Gastroesophageal sphincter (tissue), 4 donors: ENCODE measurements at regions not wholly inside any gene's neighbourhood (a gene's known extent, or its start where the extent isn't known, plus 50 kb on each side); places are given as distances from the start of the nearest gene placed in this dataset.

Experiments used
- ATAC-seq: fragments of 150-250 bp; one replicate; pipeline ENCODE4 v1.9.1; 2016; ENCODE audit warnings: mild to moderate bottlenecking, moderate library complexity
- H3K27ac ChIP-seq, 4 donors: fragments of 200-600 bp; sonication (generic) in 3 of 4; 1 replicate in 3 of 4; 2 replicates in 1 of 4; pipeline ENCODE4 v1.5.1; 2016 to 2019
- H3K27me3 ChIP-seq: fragments of 200-600 bp; sonication (generic); one replicate; pipeline ENCODE4 v1.5.1; 2019
- H3K36me3 ChIP-seq, 2 donors: fragments of 200-600 bp; sonication (generic); one replicate each; pipeline ENCODE4 v1.5.1; 2019; ENCODE audit warnings: control low read depth in 1 of 2
- H3K4me1 ChIP-seq, 3 donors: fragments of 200-600 bp; sonication (generic); 1 replicate in 2 of 3; 2 replicates in 1 of 3; pipeline ENCODE4 v1.5.1; 2016 to 2019; ENCODE audit warnings: control low read depth in 2 of 3
- H3K4me3 ChIP-seq, 2 donors: fragments of 200-600 bp; sonication (generic); one replicate each; pipeline ENCODE4 v1.5.1; 2019; ENCODE audit warnings: mild to moderate bottlenecking in 1 of 2, moderate library complexity in 1 of 2
- H3K9me3 ChIP-seq, 3 donors: fragments of 200-600 bp; sonication (generic); one replicate each; pipeline ENCODE4 v1.5.1; 2017 to 2019; ENCODE audit warnings: control low read depth in 2 of 3
- CTCF ChIP-seq, 4 experiments: fragments of 200-600 bp in 2 of 4; fragments of 450-650 bp in 2 of 4; sonication (generic) in 1 of 4; IDR thresholded peaks; one replicate each; pipeline ENCODE4 v1.5.1; 2017 to 2019; ENCODE audit warnings: antibody characterized with exemption in 4 of 4, mild to moderate bottlenecking in 2 of 4, moderate library complexity in 2 of 4
- EP300 ChIP-seq: sonication (generic); formaldehyde crosslinking; IDR thresholded peaks from one replicate; pipeline ENCODE4 v1.6.1; 2017; ENCODE audit warnings: antibody characterized with exemption, mild to moderate bottlenecking
- POLR2A ChIP-seq, 2 donors: fragments of 450-650 bp; IDR thresholded peaks; one replicate each; pipeline ENCODE4 v1.6.1; 2017; ENCODE audit warnings: antibody characterized with exemption in 2 of 2, mild to moderate bottlenecking in 2 of 2, moderate library complexity in 1 of 2
- POLR2AphosphoS5 ChIP-seq: sonication (generic); formaldehyde crosslinking; IDR thresholded peaks from one replicate; pipeline ENCODE4 v1.6.1; 2017; ENCODE audit warnings: antibody characterized with exemption
- WGBS, 2 donors: methylation state at CpG; one replicate each; pipeline ENCODE4 v1.1.5; 2018; ENCODE audit warnings: low coverage in 1 of 2; 5-methylcytosine and 5-hydroxymethylcytosine counted together

DNA sequence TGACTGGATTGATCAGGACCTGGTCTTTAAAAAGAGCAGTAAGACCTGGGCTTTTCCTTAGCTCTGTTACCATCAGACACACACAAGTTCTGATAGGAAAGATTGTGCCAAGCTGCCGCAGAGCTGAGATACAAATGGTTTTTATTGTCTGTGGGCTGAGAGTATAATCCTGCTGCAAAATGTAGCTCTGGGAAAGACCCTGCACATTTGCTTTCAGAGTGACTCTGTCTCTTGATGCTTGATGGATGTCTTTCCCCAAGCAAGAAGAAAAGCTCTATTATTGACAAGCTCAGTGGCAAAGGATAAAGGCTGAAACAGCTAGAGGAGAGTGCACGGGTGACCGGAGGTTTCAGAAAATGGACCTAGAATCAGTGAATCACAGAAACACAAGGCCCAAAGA is 95.3 kb upstream of the PARD3B start:
- Histone ChIP-seq H3K4me1 (peaks cover 8 to 34% (median 12%) of the 10 kb centered on the region in 3 donors), H3K4me3 (no peak overlapping the region), H3K9me3 (peaks cover 0 to 5% (median 0%) of the 10 kb centered on the region in 3 donors), H3K27me3 (no peaks in the 10 kb centered on the region), H3K27ac (no peak overlapping the region), H3K36me3 (no peaks in the 10 kb centered on the region)
- TF ChIP-seq POLR2AphosphoS5: no peak
- TF ChIP-seq EP300: no peak
- no peak for TF ChIP-seq CTCF (IDR thresholded peaks at IDR 0.05)
- no peak for TF ChIP-seq POLR2A (IDR thresholded peaks at IDR 0.05)
- 77 to 89% methylated on average over 3 of the region's 3 CpGs for WGBS, 2 donors
- ATAC-seq: no peak

DNA sequence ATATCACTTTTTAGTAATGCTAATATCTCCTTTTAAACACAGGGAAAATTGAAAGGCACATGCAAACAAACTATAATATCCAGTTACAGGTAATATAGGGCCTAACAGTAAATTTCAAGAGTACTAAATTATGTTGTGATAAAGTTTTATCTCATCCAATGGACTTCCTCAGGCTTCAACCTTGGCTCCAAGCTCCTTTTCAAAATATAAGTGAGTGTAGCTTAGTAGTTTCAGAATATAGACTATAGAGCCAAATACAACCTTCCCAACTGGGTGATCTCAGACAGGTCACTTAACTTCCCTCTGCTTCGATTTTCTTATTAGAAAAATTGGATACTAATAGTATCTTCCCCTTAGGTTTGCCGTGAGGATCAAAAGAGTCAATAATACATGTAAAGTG is 93.5 kb upstream of the PARD3B start:
- Histone ChIP-seq H3K4me3 (no peak overlapping the region), H3K27me3 (no peaks in the 10 kb centered on the region), H3K4me1 (peaks cover 8 to 35% (median 12%) of the 10 kb centered on the region in 3 donors), H3K9me3 (no peaks in the 10 kb centered on the region), H3K36me3 (no peaks in the 10 kb centered on the region), H3K27ac (peak overlapping the region; percentile 70 to 78 (median 78))
- no peak for ATAC-seq
- TF ChIP-seq CTCF (IDR thresholded peaks at IDR 0.05): no peak
- TF ChIP-seq POLR2AphosphoS5: no peak
- TF ChIP-seq POLR2A (IDR thresholded peaks at IDR 0.05): no peak
- TF ChIP-seq EP300: no peak
- WGBS, 2 donors: 23 to 38% methylated on average over 2 of the region's 2 CpGs

DNA sequence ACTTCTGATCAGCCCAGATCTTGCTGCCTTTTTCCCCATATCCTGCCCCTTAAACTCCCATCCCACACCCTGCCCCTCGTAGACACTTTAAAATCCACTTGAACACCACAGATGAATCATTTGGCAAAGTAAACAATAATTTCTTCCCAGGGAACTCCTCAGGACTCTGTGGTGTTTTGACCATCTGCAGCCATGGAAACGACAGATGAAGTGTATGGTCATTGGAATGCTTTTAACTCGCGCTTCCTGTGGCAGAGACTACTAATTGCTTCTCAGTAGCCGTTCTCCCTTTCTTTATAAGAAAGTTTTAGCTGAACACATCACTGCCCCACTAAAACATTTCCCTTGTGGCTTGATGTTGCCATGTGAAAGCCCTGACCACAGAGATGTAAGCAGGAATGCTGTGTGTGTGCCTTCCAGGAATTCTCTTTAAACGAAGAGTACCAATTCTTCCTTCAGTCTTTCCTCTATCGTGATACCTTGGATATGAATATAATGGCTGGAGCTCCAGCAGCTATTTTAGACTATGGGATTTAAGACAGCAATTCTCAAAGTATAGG is 92.7 kb upstream of the PARD3B start:
- TF ChIP-seq EP300 (no peak), CTCF (IDR thresholded peaks at IDR 0.05) (peak in 1 of 4 experiments; percentile 25), POLR2AphosphoS5 (peak; percentile 59), POLR2A (IDR thresholded peaks at IDR 0.05) (no peak)
- ATAC-seq: peak; percentile 88
- Histone ChIP-seq H3K9me3 (no peaks in the 10 kb centered on the region), H3K27me3 (no peaks in the 10 kb centered on the region), H3K27ac (peak overlapping the region; percentile 70 to 78 (median 78)), H3K4me1 (peaks cover 8 to 35% (median 12%) of the 10 kb centered on the region in 3 donors), H3K4me3 (no peak overlapping the region), H3K36me3 (no peaks in the 10 kb centered on the region)
- WGBS, 2 donors: 9 to 20% methylated on average over 4 to 5 of the region's 7 CpGs

DNA sequence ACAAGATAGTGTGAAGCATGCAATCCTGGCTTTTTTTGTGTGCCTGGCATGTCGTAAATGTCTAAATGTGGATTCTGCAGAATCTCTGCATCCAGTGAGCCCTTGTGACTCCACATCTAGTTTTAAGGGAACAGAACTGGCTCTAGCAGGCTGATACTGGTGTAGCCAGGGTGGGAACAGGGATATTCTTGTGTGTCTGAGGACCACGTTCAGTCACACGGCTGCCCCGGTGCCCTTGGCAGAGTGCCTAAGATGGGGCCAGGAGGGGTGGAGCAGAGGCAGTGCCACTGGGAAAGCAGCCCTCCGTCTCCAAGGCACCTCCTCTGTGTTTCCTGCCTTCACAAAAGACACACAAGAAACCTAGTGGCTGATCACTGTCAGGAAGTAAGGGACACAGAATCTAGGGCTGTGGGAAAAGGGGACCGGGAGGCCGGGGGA is 91.5 kb upstream of the PARD3B start:
- ATAC-seq: peak; percentile 17
- Histone ChIP-seq H3K27me3 (no peaks in the 10 kb centered on the region), H3K27ac (peak overlapping the region; percentile 40 to 78 (median 68)), H3K4me1 (peaks cover 8 to 35% (median 12%) of the 10 kb centered on the region in 3 donors), H3K9me3 (no peaks in the 10 kb centered on the region), H3K36me3 (no peaks in the 10 kb centered on the region), H3K4me3 (no peak overlapping the region)
- no peak for TF ChIP-seq EP300
- peak in 1 of 4 experiments; percentile 3 for TF ChIP-seq CTCF (IDR thresholded peaks at IDR 0.05)
- TF ChIP-seq POLR2AphosphoS5: no peak
- no peak for TF ChIP-seq POLR2A (IDR thresholded peaks at IDR 0.05)
- WGBS, 2 donors: 2 to 14% methylated on average over 6 of the region's 7 CpGs
